SKM-1 (cell line): ENCODE measurements at regions not wholly inside any gene's neighbourhood (a gene's known extent, or its start where the extent isn't known, plus 50 kb on each side); places are given as distances from the start of the nearest gene placed in this dataset.

Experiments used
- DNase-seq: peaks from one replicate; lab custom pipeline; 2025; ENCODE audit not compliant: unreplicated experiment; lab: John Stamatoyannopoulos, UW

- no peak for DNase-seq
Measured at GRCh38 chr14:101189962-101190560, 286.5 kb upstream of the RTL1 start.

- no peak for DNase-seq
Measured at GRCh38 chr14:101191101-101191720, 287.7 kb upstream of the RTL1 start.

GRCh38 chr14:101191721-101192660, 288.5 kb upstream of the RTL1 start:
- no peak for DNase-seq

- DNase-seq = no peak
Measured at GRCh38 chr14:101192661-101193000, 289.1 kb upstream of the RTL1 start.

GRCh38 chr14:101193106-101193844, 289.8 kb upstream of the RTL1 start:
- no peak for DNase-seq

GRCh38 chr14:101193845-101194372, 290.4 kb upstream of the RTL1 start:
- no peak for DNase-seq

GRCh38 chr14:101194373-101195308, 291.1 kb upstream of the RTL1 start:
- no peak for DNase-seq

- DNase-seq = no peak
Measured at GRCh38 chr14:101195309-101195901, 291.9 kb upstream of the RTL1 start.

- DNase-seq = no peak
Measured at GRCh38 chr14:101196051-101196712, 292.7 kb upstream of the RTL1 start.

GRCh38 chr14:101196795-101197590, 293.5 kb upstream of the RTL1 start:
- DNase-seq = no peak

GRCh38 chr14:101197595-101198397, 294.3 kb upstream of the RTL1 start:
- no peak for DNase-seq

GRCh38 chr14:101198398-101199027, 295.0 kb upstream of the RTL1 start:
- DNase-seq = no peak

GRCh38 chr14:101199028-101199770, 295.7 kb upstream of the RTL1 start:
- DNase-seq = no peak

GRCh38 chr14:101200008-101200649, 296.6 kb upstream of the RTL1 start:
- DNase-seq = no peak

- DNase-seq = no peak
Measured at GRCh38 chr14:101200650-101201516, 297.4 kb upstream of the RTL1 start.
